ENCODE measurements at regions not wholly inside any gene's neighbourhood (a gene's known extent, or its start where the extent isn't known, plus 50 kb on each side); places are given as distances from the start of the nearest gene placed in this dataset.

DNA sequence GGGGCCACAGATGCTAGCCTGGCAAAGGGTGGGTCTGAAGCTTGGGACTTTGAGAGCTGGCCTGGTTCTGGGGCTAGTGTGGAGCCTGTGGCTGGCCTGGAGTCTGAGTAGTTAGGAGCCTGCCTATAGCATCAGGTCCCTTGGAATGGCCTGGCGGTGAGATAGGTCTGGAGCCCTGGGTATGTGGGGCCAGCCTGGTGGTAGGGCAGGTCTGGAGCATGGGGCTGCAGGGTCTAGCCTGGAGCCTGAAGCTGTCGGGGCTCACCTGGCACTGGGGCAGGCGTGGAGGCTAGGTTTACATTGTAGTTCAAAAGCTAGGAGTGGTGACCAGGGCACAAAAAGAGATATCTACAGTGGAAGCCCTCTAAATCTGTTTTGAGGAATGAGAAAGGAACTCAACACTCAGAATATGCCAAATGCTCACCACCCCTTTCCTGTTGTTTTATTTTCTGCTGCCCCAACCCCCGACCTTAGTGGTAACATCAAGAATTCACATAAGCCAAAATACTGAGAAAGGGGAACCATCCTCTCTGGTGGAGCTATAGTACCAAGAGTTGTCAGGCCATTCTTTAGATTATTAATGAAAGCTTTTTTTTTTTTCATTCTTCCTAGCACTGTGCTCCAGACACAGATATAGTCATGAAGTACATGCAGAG, 100.3 kb downstream of the TANC2 start:
- no peak overlapping the region for H3K4me3 ChIP-seq
- no peaks in the 10 kb centered on the region for H3K27me3 ChIP-seq
- no peak overlapping the region for H3K9ac ChIP-seq (ENCODE audit: low read depth in 2 of 2, low read length in 2 of 2)
- no peaks in the 10 kb centered on the region for H3K36me3 ChIP-seq
- TF ChIP-seq, protein P1, sequence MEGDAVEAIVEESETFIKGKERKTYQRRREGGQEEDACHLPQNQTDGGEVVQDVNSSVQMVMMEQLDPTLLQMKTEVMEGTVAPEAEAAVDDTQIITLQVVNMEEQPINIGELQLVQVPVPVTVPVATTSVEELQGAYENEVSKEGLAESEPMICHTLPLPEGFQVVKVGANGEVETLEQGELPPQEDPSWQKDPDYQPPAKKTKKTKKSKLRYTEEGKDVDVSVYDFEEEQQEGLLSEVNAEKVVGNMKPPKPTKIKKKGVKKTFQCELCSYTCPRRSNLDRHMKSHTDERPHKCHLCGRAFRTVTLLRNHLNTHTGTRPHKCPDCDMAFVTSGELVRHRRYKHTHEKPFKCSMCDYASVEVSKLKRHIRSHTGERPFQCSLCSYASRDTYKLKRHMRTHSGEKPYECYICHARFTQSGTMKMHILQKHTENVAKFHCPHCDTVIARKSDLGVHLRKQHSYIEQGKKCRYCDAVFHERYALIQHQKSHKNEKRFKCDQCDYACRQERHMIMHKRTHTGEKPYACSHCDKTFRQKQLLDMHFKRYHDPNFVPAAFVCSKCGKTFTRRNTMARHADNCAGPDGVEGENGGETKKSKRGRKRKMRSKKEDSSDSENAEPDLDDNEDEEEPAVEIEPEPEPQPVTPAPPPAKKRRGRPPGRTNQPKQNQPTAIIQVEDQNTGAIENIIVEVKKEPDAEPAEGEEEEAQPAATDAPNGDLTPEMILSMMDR (IDR thresholded peaks at IDR 0.05): no peak
- H3K9me3 ChIP-seq: no peaks in the 10 kb centered on the region
- H3K4me1 ChIP-seq: no peaks in the 10 kb centered on the region
- no peak for DNase-seq
- intact Hi-C loops (cut with DNase I): no loop called here
- H3K27ac ChIP-seq: no peak overlapping the region

DNA sequence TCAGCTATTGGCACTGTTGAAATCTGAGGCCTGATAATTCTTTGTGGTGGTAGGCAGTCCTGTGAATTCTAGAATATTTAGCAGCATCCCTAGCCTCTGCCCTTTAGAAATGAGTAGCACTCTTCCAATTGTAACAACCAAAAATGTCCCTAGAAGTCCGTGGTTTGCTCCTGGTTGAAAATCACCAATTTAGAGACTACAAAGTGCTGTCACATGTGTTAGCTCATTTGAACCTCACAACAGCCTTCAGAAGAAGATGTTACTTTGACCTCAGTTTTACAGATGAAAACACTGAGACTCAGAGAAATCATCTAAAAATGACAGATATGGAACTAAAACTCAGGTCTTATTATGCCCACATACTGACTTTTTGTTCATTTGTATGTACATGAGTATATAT, 103.2 kb downstream of the TANC2 start:
- no peak for DNase-seq
- Histone ChIP-seq H3K9me3 (no peaks in the 10 kb centered on the region), H3K27me3 (no peaks in the 10 kb centered on the region), H3K9ac (ENCODE audit: low read depth in 2 of 2, low read length in 2 of 2) (no peak overlapping the region), H3K4me1 (no peaks in the 10 kb centered on the region), H3K4me3 (no peak overlapping the region), H3K27ac (no peak overlapping the region), H3K36me3 (no peaks in the 10 kb centered on the region)
- intact Hi-C loops (cut with DNase I): no loop called here
- TF ChIP-seq, protein P1 (IDR thresholded peaks at IDR 0.05): no peak

DNA sequence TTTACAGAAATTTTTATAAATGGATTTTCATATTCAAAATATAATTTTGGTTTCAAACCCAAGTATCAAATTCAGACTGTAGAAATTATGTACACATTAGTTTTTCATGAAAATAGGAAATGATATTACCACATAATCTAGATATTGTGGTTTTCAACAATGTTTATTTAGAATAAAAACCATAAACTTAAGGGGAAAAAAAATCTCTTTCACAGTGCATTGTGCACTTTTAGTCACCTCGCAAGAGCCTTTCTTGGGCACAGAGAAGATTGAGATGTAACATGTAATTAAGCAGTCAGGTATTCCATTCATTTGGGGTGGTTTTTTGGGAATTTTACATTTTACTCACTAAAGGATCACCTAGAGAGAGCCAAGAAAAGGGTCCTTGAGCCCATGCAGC, 104.0 kb downstream of the TANC2 start:
- TF ChIP-seq, protein P1 (IDR thresholded peaks at IDR 0.05): no peak
- Histone ChIP-seq H3K36me3 (no peaks in the 10 kb centered on the region), H3K4me3 (no peak overlapping the region), H3K27ac (no peak overlapping the region), H3K4me1 (no peaks in the 10 kb centered on the region), H3K9ac (ENCODE audit: low read depth in 2 of 2, low read length in 2 of 2) (no peak overlapping the region), H3K9me3 (no peaks in the 10 kb centered on the region), H3K27me3 (no peaks in the 10 kb centered on the region)
- intact Hi-C loops (cut with DNase I): no loop called here
- no peak for DNase-seq

DNA sequence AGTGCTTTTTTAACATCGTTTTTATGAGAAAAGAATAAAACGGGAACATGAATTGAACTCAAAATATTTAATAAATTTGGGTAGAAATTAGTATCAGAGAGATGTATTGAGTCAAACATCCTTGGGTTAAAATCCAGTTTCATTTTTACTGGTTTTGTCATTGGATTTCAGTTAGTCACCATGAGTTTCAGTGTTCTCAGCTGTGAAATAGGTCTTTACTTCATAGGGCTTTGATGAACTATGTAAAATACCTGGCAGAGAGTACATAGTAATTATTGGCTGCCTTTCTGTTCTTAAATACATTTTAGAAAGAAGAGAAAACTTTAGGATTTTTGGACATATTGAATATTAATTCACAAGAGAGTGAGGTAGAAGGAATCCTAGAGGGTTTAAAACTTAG, 105.8 kb downstream of the TANC2 start:
- no peak for DNase-seq
- no peaks in the 10 kb centered on the region for H3K36me3 ChIP-seq
- no peak overlapping the region for H3K9ac ChIP-seq (ENCODE audit: low read depth in 2 of 2, low read length in 2 of 2)
- H3K4me3 ChIP-seq: no peak overlapping the region
- no peaks in the 10 kb centered on the region for H3K9me3 ChIP-seq
- TF ChIP-seq, protein P1 (IDR thresholded peaks at IDR 0.05): no peak
- no peaks in the 10 kb centered on the region for H3K27me3 ChIP-seq
- intact Hi-C loops (cut with DNase I): no loop called here
- H3K4me1 ChIP-seq: no peaks in the 10 kb centered on the region
- H3K27ac ChIP-seq: no peak overlapping the region

DNA sequence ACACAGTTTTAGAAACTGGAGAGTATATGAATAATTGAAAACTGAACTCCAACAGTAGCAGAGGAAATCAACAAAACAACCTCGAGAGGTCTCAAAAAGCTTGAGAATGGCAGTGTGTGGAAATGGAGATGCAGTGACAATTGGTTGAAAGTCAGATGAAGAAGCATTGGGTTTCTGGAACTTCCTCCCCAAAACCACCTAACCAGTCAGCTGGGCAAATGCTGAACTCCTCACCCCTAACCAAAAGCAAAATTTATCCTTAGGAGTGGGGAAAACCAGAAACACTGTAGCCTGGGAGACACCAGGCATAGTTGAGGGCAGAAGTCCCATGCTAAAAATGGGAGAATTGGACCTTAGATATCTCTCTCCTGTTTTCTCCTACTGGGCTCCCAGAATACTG, 109.9 kb downstream of the TANC2 start:
- TF ChIP-seq, protein P1 (IDR thresholded peaks at IDR 0.05): no peak
- Histone ChIP-seq H3K9me3 (no peaks in the 10 kb centered on the region), H3K9ac (ENCODE audit: low read depth in 2 of 2, low read length in 2 of 2) (no peak overlapping the region), H3K27me3 (no peaks in the 10 kb centered on the region), H3K36me3 (no peaks in the 10 kb centered on the region), H3K4me1 (no peaks in the 10 kb centered on the region), H3K4me3 (no peak overlapping the region), H3K27ac (no peak overlapping the region)
- no peak for DNase-seq
- intact Hi-C loops (cut with DNase I): no loop called here

All from colonic mucosa (tissue), 4 donors.